SK-N-SH (cell line): ENCODE measurements at regions not wholly inside any gene's neighbourhood (a gene's known extent, or its start where the extent isn't known, plus 50 kb on each side); places are given as distances from the start of the nearest gene placed in this dataset.
"Not testable (repeated sequence)": the region's sequence is repeated elsewhere in the genome, so short reads cannot be mapped to it uniquely, and the experiment has no call there.

Experiments used
- CTCF ChIA-PET: fragments of 300-600, 350-600 bp; formaldehyde crosslinking; extraction: SDS; loops from one replicate; lab custom pipeline; 2021; lab: Yijun Ruan, JAX
- POLR2A ChIA-PET: fragments of 350-600 bp; sonication (Branson Sonifier 250); formaldehyde crosslinking; extraction: SDS; loops from one replicate; lab custom pipeline; 2020; ENCODE audit warnings: antibody characterized with exemption, inconsistent platforms; lab: Yijun Ruan, JAX
- DNase-seq: peaks from one replicate; pipeline ENCODE4 v3.0.0; 2012
- H2AFZ ChIP-seq: fragments of 200-600 bp; sonication (generic); 2 replicates; pipeline ENCODE4 v1.8.1; 2016; ENCODE audit warnings: antibody characterized with exemption, mild to moderate bottlenecking, low read depth
- H3F3A ChIP-seq: fragments of 200-600 bp; sonication (generic); replicated peaks from 2 replicates; pipeline ENCODE3; 2016; ENCODE audit warnings: antibody characterized with exemption, mild to moderate bottlenecking; ENCODE audit not compliant: insufficient read depth
- H3K27ac ChIP-seq, 2 experiments: fragments of 200-500 bp in 1 of 2; fragments of 200-600 bp in 1 of 2; sonication (Bioruptor generic) in 1 of 2; sonication (generic), shearing (Covaris generic) in 1 of 2; 2 replicates each; pipeline versions ENCODE4 v1.5.1 to v1.6.1; 2014 to 2016; ENCODE audit warnings: low read depth in 2 of 2, inconsistent platforms in 1 of 2, low read length in 1 of 2, mild to moderate bottlenecking in 1 of 2, mixed read lengths in 1 of 2
- H3K27me3 ChIP-seq: fragments of 200-600 bp; sonication (generic), shearing (Covaris generic); 2 replicates; pipeline ENCODE4 v1.6.1; 2016; ENCODE audit warnings: mixed run types; ENCODE audit not compliant: insufficient read depth
- H3K36me3 ChIP-seq, 2 experiments: fragments of 200-500 bp in 1 of 2; fragments of 200-600 bp in 1 of 2; sonication (Bioruptor generic) in 1 of 2; sonication (generic) in 1 of 2; replicated peaks in 1 of 2; 2 replicates each; pipeline versions ENCODE3 to v1.5.1; 2014 to 2016; ENCODE audit warnings: low read length in 1 of 2, mild to moderate bottlenecking in 1 of 2; ENCODE audit not compliant: insufficient read depth in 2 of 2, control insufficient read depth in 1 of 2
- H3K4me1 ChIP-seq, 2 experiments: fragments of 200-500 bp in 1 of 2; fragments of 200-600 bp in 1 of 2; sonication (Bioruptor generic) in 1 of 2; sonication (generic), shearing (Covaris generic) in 1 of 2; 2 replicates each; pipeline versions ENCODE4 v1.5.1 to v1.6.1; 2014 to 2016; ENCODE audit warnings: low read depth in 1 of 2, low read length in 1 of 2, mixed run types in 1 of 2; ENCODE audit not compliant: insufficient read depth in 2 of 2, control insufficient read depth in 1 of 2
- H3K4me2 ChIP-seq: fragments of 200-600 bp; sonication (generic), shearing (Covaris generic); 2 replicates; pipeline ENCODE4 v1.6.1; 2017; ENCODE audit warnings: mixed run types
- H3K4me3 ChIP-seq, 2 experiments: fragments of 200-500 bp in 1 of 2; fragments of 200-600 bp in 1 of 2; sonication (Bioruptor generic) in 1 of 2; sonication (generic), shearing (Covaris generic) in 1 of 2; 2 replicates each; pipeline versions ENCODE4 v1.5.1 to v1.8.1; 2014 to 2016; ENCODE audit warnings: low read depth in 2 of 2, inconsistent platforms in 1 of 2, low read length in 1 of 2, mild to moderate bottlenecking in 1 of 2, mixed read lengths in 1 of 2, moderate library complexity in 1 of 2
- H3K79me2 ChIP-seq: fragments of 200-600 bp; sonication (generic); 2 replicates; pipeline ENCODE4 v1.8.1; 2017; ENCODE audit warnings: mild to moderate bottlenecking; ENCODE audit not compliant: insufficient read depth
- H3K9ac ChIP-seq: fragments of 200-600 bp; sonication (generic); 2 replicates; pipeline ENCODE4 v1.6.1; 2017; ENCODE audit warnings: mixed run types
- H3K9me2 ChIP-seq: fragments of 200-600 bp; sonication (generic); 2 replicates; pipeline ENCODE4 v1.6.1; 2017; ENCODE audit warnings: mixed run types
- H3K9me3 ChIP-seq: fragments of 200-600 bp; sonication (generic); 2 replicates; pipeline ENCODE4 v1.6.1; 2017; ENCODE audit warnings: mixed run types, mild to moderate bottlenecking, moderate library complexity
- H4K20me1 ChIP-seq: fragments of 200-600 bp; sonication (generic); 2 replicates; pipeline ENCODE4 v1.6.1; 2017; ENCODE audit warnings: mild to moderate bottlenecking, mixed run types; ENCODE audit not compliant: insufficient read depth
- EP300 ChIP-seq, 2 experiments: IDR thresholded peaks; 2 replicates each; pipeline versions ENCODE4 v1.4.0 to v1.6.1; 2012; ENCODE audit warnings: borderline replicate concordance in 1 of 2, low read depth in 1 of 2, low read length in 1 of 2
- EZH2phosphoT487 ChIP-seq: fragments of 200-600 bp; sonication (generic); IDR thresholded peaks from 2 replicates; pipeline ENCODE4 v1.6.1; 2017; ENCODE audit warnings: low read depth, mixed run types, mild to moderate bottlenecking, antibody characterized with exemption, moderate library complexity, borderline replicate concordance
- MAX ChIP-seq: IDR thresholded peaks from 2 replicates; pipeline ENCODE4 v1.4.0; 2012; ENCODE audit warnings: low read depth
- MXI1 ChIP-seq: IDR thresholded peaks from 2 replicates; pipeline ENCODE4 v1.6.1; 2012; ENCODE audit warnings: mild to moderate bottlenecking, low read depth, low read length, improper control_type of control experiment
- NRF1 ChIP-seq: IDR thresholded peaks from 2 replicates; pipeline ENCODE4 v1.6.1; 2012; ENCODE audit warnings: low read depth, mild to moderate bottlenecking, low read length
- RAD21 ChIP-seq: IDR thresholded peaks from 2 replicates; pipeline ENCODE4 v1.6.1; 2012; ENCODE audit warnings: mild to moderate bottlenecking, low read length
- RCOR1 ChIP-seq: fragments of 150-350 bp; IDR thresholded peaks from 2 replicates; pipeline ENCODE4 v1.6.1; 2017; ENCODE audit warnings: antibody characterized with exemption, low read length
- SIN3A ChIP-seq: IDR thresholded peaks from 2 replicates; pipeline ENCODE4 v1.6.1; 2012; ENCODE audit warnings: low read depth, mild to moderate bottlenecking, low read length, moderate library complexity, borderline replicate concordance
- TAF1 ChIP-seq: IDR thresholded peaks from 2 replicates; pipeline ENCODE4 v1.6.1; 2012; ENCODE audit warnings: low read depth, mild to moderate bottlenecking, low read length, moderate library complexity, borderline replicate concordance
- WGBS: methylation state at CpG from one replicate; pipeline ENCODE4 v1.1.6; 2017; ENCODE audit warnings: low lambda C conversion rate; 5-methylcytosine and 5-hydroxymethylcytosine counted together
- TF ChIP-seq, protein P1 (sequence below): fragments of 200-600 bp; sonication (generic); IDR thresholded peaks from 2 replicates; pipeline ENCODE4 v1.6.1; 2017; ENCODE audit warnings: antibody characterized with exemption, mild to moderate bottlenecking, moderate library complexity
- TF ChIP-seq, protein P2 (sequence below): IDR thresholded peaks from 2 replicates; pipeline ENCODE4 v1.6.1; 2012; ENCODE audit warnings: mild to moderate bottlenecking, low read depth, low read length, moderate library complexity

DNA sequence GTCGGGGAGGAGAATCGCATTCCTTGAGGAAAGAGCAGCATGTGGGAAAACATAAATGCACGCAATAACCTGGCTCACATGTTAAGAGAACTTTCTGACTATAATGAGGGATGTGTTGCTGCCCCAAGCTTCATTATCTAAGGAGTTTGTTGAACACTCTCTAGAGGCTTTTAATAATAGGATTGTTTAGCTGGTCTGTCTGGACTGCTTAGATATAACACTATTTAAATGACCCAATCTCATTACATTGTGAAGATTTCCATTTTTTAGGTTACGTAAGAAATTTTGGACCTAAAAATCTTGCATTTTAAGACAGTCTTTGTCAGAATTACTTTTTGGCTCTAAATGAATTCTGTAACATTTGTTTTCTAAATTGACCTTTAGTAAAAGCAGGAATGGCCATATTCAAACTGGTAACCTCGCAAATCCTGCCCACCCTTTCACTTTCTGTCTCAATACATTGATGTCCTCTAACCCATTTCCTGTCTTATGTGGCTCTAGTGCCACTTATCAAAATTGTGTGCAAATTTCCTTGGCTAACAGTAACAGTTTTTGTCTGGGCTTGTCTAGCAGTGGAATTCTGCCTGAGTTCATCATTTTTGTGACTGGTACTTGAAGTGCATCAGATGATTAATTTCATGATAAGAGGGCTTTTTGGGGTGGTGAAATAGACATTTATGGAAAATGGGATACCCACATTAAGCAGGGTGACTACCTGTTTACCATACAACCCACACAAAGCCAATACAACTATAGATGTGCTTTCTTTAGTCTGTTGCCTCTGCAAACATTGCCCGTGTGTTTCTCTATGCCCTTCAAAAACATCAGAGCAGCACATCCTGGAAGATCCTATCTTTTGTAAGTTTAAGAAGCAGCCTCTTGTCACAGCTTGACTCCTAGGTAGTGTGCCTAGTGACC, 61.6 kb upstream of the IKBKE start:
- H3K27ac ChIP-seq, H2AFZ ChIP-seq, H3K9me2 ChIP-seq, H3K4me3 ChIP-seq, H3K9ac ChIP-seq, CTCF ChIA-PET, DNase-seq, H3K27me3 ChIP-seq, H3K4me2 ChIP-seq, H4K20me1 ChIP-seq, H3K9me3 ChIP-seq, H3F3A ChIP-seq, POLR2A ChIA-PET, H3K4me1 ChIP-seq, H3K79me2 ChIP-seq: not testable (repeated sequence)
- 94% methylated on average over 2 of the region's 6 CpGs for WGBS
- peaks cover 10 to 22% of the 10 kb centered on the region in 2 experiments for H3K36me3 ChIP-seq

GRCh38 chr1:206411321-206411720, 59.0 kb upstream of the IKBKE start:
- peaks cover 7% of the 10 kb centered on the region; the same call in 1 of the 2 replicates for H4K20me1 ChIP-seq
- TF ChIP-seq SIN3A (no peak), EP300 (IDR thresholded peaks at IDR 0.05; ENCODE audit: borderline replicate concordance in 1 of 2, low read depth in 1 of 2, low read length in 1 of 2) (peak in 1 of 2 experiments; percentile 45; a peak in 2 of 4 replicates), RCOR1 (peak; percentile 78), MXI1 (peak; percentile 88)
- TF ChIP-seq, protein P1, sequence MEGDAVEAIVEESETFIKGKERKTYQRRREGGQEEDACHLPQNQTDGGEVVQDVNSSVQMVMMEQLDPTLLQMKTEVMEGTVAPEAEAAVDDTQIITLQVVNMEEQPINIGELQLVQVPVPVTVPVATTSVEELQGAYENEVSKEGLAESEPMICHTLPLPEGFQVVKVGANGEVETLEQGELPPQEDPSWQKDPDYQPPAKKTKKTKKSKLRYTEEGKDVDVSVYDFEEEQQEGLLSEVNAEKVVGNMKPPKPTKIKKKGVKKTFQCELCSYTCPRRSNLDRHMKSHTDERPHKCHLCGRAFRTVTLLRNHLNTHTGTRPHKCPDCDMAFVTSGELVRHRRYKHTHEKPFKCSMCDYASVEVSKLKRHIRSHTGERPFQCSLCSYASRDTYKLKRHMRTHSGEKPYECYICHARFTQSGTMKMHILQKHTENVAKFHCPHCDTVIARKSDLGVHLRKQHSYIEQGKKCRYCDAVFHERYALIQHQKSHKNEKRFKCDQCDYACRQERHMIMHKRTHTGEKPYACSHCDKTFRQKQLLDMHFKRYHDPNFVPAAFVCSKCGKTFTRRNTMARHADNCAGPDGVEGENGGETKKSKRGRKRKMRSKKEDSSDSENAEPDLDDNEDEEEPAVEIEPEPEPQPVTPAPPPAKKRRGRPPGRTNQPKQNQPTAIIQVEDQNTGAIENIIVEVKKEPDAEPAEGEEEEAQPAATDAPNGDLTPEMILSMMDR: no peak
- TF ChIP-seq, all 33 proteins: peak for 3
- Histone ChIP-seq H3K4me3 (no peak overlapping the region), H3K4me1 (peaks cover 6 to 24% of the 10 kb centered on the region in 2 experiments; a peak in 2 of 4 replicates), H3K79me2 (no peaks in the 10 kb centered on the region), H3K36me3 (peaks cover 14 to 23% of the 10 kb centered on the region in 2 experiments), H3K9ac (no peak overlapping the region), H3K9me2 (no peaks in the 10 kb centered on the region), H3K4me2 (no peak overlapping the region), H2AFZ (no peak overlapping the region), H3K9me3 (no peaks in the 10 kb centered on the region), H3K27ac (no peak overlapping the region), H3K27me3 (no peaks in the 10 kb centered on the region), H3F3A (peaks cover 12% of the 10 kb centered on the region)
- WGBS: 75% methylated on average over 3 of the region's 3 CpGs
- POLR2A ChIA-PET: no interaction called here
- DNase-seq: peak; percentile 57
- CTCF ChIA-PET: no interaction called here

DNA sequence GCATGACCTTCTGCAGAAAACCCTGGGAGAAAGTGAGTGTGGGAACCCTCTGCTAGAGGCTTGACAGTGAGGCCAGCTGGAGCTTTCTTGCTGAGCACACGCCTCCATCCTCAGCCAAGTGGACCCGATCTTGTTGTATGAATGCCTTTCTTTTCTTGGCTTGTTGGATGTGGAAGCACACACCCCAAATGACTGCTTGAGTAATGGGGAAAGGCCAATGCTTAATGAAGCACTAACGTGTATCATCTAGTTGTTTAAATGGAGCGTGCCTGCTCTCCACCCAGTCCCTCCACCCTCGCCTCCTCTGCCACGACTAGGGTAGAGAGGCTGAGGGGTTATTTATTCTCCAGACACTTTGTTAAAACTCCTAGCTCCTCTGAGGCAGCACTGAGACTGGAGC, 54.3 kb upstream of the IKBKE start:
- POLR2A ChIA-PET: no interaction called here
- Histone ChIP-seq H3K36me3 (peaks cover 30 to 36% of the 10 kb centered on the region in 2 experiments), H3K4me3 (no peak overlapping the region), H3K4me2 (peak overlapping the region; percentile 23; the same call in 1 of the 2 replicates), H3K27ac (peak overlapping the region; percentile 62 to 93), H3F3A (peaks cover 26% of the 10 kb centered on the region), H3K9me3 (no peaks in the 10 kb centered on the region), H3K27me3 (no peaks in the 10 kb centered on the region), H4K20me1 (peaks cover 16% of the 10 kb centered on the region), H3K9ac (no peak overlapping the region), H2AFZ (no peak overlapping the region), H3K4me1 (peaks cover 7 to 34% of the 10 kb centered on the region in 2 experiments; a peak in 3 of 4 replicates), H3K9me2 (no peaks in the 10 kb centered on the region), H3K79me2 (no peaks in the 10 kb centered on the region)
- CTCF ChIA-PET: interaction anchor here (0.7 to 2.5 kb wide), 4 partner anchors 22 to 63 kb away, joined by 3 to 9 read pairs (median 4); no protein-coding TSS in a partner anchor
- WGBS: 39% methylated on average over 6 of the region's 6 CpGs
- no peak for DNase-seq
- TF ChIP-seq RAD21: no peak
- TF ChIP-seq EZH2phosphoT487: no peak
- no peak for TF ChIP-seq SIN3A
- no peak for TF ChIP-seq MAX
- TF ChIP-seq, protein P2, sequence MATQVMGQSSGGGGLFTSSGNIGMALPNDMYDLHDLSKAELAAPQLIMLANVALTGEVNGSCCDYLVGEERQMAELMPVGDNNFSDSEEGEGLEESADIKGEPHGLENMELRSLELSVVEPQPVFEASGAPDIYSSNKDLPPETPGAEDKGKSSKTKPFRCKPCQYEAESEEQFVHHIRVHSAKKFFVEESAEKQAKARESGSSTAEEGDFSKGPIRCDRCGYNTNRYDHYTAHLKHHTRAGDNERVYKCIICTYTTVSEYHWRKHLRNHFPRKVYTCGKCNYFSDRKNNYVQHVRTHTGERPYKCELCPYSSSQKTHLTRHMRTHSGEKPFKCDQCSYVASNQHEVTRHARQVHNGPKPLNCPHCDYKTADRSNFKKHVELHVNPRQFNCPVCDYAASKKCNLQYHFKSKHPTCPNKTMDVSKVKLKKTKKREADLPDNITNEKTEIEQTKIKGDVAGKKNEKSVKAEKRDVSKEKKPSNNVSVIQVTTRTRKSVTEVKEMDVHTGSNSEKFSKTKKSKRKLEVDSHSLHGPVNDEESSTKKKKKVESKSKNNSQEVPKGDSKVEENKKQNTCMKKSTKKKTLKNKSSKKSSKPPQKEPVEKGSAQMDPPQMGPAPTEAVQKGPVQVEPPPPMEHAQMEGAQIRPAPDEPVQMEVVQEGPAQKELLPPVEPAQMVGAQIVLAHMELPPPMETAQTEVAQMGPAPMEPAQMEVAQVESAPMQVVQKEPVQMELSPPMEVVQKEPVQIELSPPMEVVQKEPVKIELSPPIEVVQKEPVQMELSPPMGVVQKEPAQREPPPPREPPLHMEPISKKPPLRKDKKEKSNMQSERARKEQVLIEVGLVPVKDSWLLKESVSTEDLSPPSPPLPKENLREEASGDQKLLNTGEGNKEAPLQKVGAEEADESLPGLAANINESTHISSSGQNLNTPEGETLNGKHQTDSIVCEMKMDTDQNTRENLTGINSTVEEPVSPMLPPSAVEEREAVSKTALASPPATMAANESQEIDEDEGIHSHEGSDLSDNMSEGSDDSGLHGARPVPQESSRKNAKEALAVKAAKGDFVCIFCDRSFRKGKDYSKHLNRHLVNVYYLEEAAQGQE: no peak
- no peak for TF ChIP-seq TAF1
- no peak for TF ChIP-seq NRF1
